Glutamatergic neuron (in vitro differentiated cells): ENCODE measurements at regions not wholly inside any gene's neighbourhood (a gene's known extent, or its start where the extent isn't known, plus 50 kb on each side); places are given as distances from the start of the nearest gene placed in this dataset.
"Not testable (repeated sequence)": the region's sequence is repeated elsewhere in the genome, so short reads cannot be mapped to it uniquely, and the experiment has no call there.

Source experiments
- DNase-seq: peaks from one replicate; pipeline ENCODE4 v3.0.0; 2022
- H3K27ac Mint-ChIP-seq: one replicate; pipeline ENCODE4 v1.8.0; 2020; ENCODE audit warnings: mild to moderate bottlenecking, mixed read lengths, inconsistent platforms; ENCODE audit not compliant: unreplicated experiment
- H3K27me3 Mint-ChIP-seq: one replicate; pipeline ENCODE4 v1.8.0; 2020; ENCODE audit warnings: mild to moderate bottlenecking, moderate library complexity, mixed read lengths, inconsistent platforms; ENCODE audit not compliant: unreplicated experiment
- H3K36me3 Mint-ChIP-seq: one replicate; pipeline ENCODE4 v1.8.0; 2020; ENCODE audit warnings: mild to moderate bottlenecking, mixed read lengths, inconsistent platforms; ENCODE audit not compliant: unreplicated experiment
- H3K4me1 Mint-ChIP-seq: one replicate; pipeline ENCODE4 v1.8.0; 2020; ENCODE audit warnings: mild to moderate bottlenecking, low read depth, mixed read lengths, inconsistent platforms; ENCODE audit not compliant: unreplicated experiment
- H3K4me3 Mint-ChIP-seq: one replicate; pipeline ENCODE4 v1.8.0; 2020; ENCODE audit warnings: mild to moderate bottlenecking, mixed read lengths, inconsistent platforms; ENCODE audit not compliant: unreplicated experiment
- H3K9me3 Mint-ChIP-seq: one replicate; pipeline ENCODE4 v1.8.0; 2020; ENCODE audit warnings: mild to moderate bottlenecking, moderate library complexity, mixed read lengths, inconsistent platforms; ENCODE audit not compliant: unreplicated experiment
- TF ChIP-seq, protein P1 (sequence below): fragments of 200-600 bp; sonication (generic); IDR thresholded peaks from one replicate; pipeline ENCODE4 v1.5.0; 2021; ENCODE audit not compliant: partially characterized antibody, unreplicated experiment

DNA sequence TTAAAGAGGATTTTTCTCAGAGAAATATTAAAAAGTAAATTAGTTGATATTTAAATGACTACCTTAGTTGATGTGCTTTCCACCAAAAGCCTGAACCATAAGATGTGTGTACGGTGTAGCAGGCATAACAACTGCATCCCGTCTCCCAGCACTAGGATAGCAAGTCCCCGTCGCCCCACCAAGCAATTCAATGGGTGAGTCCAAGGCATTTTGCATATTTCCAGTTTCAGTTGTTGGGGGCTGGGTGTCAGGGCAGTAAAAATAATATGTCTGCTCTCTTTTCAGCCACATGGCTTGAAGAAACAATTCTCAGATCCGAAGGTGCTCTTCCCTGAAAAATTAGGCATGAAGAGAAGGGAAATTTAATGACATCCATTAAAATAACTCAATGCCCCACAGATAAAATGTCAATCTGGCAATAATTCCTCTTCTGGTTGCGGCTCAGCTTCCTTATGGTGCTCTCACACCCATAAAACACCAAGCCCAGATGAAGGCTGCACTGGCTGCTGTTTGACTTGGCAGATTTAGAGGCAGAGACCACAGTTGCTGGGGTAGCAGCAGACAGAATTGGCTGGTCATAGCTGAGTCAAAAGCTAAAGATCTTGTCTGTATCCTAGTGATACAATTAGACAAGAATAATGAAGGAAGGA, 124.4 kb upstream of the ADCY2 start:
- H3K9me3 Mint-ChIP-seq = peaks cover 2% of the 10 kb centered on the region
- no peaks in the 10 kb centered on the region for H3K36me3 Mint-ChIP-seq
- TF ChIP-seq, protein P1, sequence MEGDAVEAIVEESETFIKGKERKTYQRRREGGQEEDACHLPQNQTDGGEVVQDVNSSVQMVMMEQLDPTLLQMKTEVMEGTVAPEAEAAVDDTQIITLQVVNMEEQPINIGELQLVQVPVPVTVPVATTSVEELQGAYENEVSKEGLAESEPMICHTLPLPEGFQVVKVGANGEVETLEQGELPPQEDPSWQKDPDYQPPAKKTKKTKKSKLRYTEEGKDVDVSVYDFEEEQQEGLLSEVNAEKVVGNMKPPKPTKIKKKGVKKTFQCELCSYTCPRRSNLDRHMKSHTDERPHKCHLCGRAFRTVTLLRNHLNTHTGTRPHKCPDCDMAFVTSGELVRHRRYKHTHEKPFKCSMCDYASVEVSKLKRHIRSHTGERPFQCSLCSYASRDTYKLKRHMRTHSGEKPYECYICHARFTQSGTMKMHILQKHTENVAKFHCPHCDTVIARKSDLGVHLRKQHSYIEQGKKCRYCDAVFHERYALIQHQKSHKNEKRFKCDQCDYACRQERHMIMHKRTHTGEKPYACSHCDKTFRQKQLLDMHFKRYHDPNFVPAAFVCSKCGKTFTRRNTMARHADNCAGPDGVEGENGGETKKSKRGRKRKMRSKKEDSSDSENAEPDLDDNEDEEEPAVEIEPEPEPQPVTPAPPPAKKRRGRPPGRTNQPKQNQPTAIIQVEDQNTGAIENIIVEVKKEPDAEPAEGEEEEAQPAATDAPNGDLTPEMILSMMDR = no peak
- peaks cover 10% of the 10 kb centered on the region for H3K4me1 Mint-ChIP-seq
- H3K27me3 Mint-ChIP-seq = peaks cover 1% of the 10 kb centered on the region
- H3K4me3 Mint-ChIP-seq = no peak overlapping the region
- DNase-seq = no peak
- no peak overlapping the region for H3K27ac Mint-ChIP-seq

DNA sequence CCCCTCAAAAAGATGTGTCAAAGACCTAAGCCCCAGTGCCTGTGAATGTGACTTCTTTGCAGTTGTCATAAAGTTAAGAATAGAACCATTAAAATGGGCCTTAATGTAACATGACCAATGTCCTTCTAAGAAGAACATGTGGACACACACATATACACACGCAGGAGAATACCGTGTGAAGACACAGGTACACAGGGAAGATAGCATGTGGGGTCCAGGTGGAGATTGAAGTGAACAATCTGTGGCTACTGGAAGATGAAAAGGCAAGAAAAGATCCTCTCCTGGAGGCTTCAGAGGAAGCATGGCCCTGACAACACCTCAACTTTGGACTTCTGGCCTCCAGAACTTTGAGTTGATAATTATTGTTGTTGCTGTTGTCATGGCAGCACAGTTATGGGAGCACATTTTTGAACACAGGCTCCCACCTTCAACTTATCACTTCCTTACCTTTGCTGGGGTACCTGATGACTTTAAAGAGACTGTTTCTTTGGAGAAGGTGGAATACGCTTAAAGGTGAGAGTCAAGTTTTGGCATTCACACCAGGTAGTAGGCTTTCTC, 123.5 kb upstream of the ADCY2 start:
- peaks cover 2% of the 10 kb centered on the region for H3K9me3 Mint-ChIP-seq
- DNase-seq = no peak
- peaks cover 1% of the 10 kb centered on the region for H3K27me3 Mint-ChIP-seq
- peaks cover 10% of the 10 kb centered on the region for H3K4me1 Mint-ChIP-seq
- no peak overlapping the region for H3K4me3 Mint-ChIP-seq
- H3K27ac Mint-ChIP-seq = no peak overlapping the region
- no peaks in the 10 kb centered on the region for H3K36me3 Mint-ChIP-seq
- TF ChIP-seq, protein P1 = no peak

DNA sequence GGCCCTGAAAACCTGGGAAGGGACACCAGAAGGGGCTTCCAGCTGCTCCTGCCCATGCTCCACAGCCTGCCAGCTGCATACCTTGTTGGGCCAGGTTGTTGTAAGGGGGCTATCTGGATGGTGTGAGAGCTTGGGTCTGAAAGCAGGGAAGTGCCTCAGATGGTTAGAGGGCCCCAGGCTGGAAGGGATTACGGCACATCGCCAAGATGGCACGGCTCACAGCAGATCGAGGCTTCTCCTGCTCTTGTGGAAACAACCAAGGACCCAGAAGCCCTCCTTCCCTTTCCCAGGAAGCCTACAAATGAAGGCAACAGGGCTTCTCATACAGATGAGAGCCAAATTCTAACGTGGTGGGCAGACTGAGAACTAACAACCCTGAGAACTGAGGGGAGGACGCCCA, 121.7 kb upstream of the ADCY2 start:
- Mint-ChIP-seq H3K4me3 (no peak overlapping the region), H3K9me3 (no peaks in the 10 kb centered on the region), H3K4me1 (peaks cover 10% of the 10 kb centered on the region), H3K27ac (no peak overlapping the region), H3K27me3 (no peaks in the 10 kb centered on the region), H3K36me3 (no peaks in the 10 kb centered on the region)
- DNase-seq = no peak
- TF ChIP-seq, protein P1 = no peak

DNA sequence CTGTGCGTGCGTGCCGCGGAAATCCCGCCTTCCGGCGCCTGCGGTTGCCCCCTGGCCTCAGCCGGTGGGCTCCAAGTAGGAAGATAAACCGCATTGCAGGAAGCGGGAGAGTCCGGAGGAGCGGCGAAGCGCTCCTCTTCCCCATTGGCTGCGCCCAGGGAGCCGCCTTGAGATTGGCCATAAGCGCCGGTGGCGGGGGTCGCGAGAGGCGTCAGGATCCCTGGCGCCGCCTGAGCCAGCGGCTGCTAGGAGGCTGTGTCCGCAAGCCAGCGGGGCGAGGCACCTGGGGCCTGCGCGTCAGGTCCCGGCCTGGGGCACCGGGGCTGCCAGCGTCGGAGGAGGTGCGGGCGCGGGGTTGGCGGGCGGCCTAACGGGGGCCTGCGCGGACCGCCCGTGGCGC, 106.3 kb upstream of the ADCY2 start:
- not testable (repeated sequence) for H3K27ac Mint-ChIP-seq, H3K36me3 Mint-ChIP-seq, H3K27me3 Mint-ChIP-seq, H3K4me3 Mint-ChIP-seq, H3K4me1 Mint-ChIP-seq, H3K9me3 Mint-ChIP-seq, DNase-seq

DNA sequence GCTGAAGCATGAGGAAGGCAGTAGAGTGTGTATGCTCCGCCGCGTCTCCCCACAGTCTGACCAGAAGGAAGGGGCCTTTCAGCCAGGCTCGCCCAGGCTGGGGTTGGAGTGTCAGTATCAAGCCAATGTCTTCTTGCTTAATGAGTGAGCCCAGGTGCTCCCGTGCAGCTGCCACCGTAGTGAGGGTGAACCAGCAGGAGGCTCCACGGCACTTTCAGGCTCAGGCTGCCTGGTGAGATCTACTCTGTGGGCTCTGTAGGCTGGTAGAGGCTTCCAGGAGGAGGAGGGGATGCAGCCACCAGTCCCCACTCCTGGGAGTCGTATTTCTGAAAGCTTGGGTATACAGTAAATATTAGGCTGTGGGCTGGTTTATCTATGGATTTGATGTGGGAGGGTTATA, 98.1 kb upstream of the ADCY2 start:
- H3K9me3 Mint-ChIP-seq = peaks cover 25% of the 10 kb centered on the region
- not testable (repeated sequence) for H3K36me3 Mint-ChIP-seq, H3K4me1 Mint-ChIP-seq, H3K27ac Mint-ChIP-seq, DNase-seq, H3K4me3 Mint-ChIP-seq
- peaks cover 18% of the 10 kb centered on the region for H3K27me3 Mint-ChIP-seq

DNA sequence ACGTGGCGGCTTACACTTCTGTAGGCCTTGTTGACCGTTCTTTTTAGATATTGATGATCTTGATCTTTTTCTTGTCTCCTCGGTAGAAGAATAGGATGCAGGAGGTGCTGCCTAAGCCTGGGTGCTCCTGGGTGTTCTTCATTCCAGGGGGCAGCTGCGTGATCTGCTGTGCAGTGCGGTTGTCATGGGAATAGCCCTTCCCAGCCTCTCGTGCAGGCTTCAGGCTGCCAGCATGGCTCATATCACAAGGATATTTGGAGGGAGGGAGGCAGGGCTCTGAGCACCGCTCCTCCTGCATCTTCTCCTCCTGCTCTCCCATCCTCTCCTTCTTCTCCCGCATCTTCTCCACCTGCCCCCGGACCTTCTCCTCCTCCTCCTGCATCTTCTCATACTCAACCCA, 96.2 kb upstream of the ADCY2 start:
- not testable (repeated sequence) for DNase-seq, H3K4me3 Mint-ChIP-seq, H3K4me1 Mint-ChIP-seq
- Mint-ChIP-seq H3K27ac (peak overlapping the region; percentile 84), H3K27me3 (peaks cover 18% of the 10 kb centered on the region), H3K9me3 (peaks cover 25% of the 10 kb centered on the region), H3K36me3 (peaks cover 11% of the 10 kb centered on the region)

DNA sequence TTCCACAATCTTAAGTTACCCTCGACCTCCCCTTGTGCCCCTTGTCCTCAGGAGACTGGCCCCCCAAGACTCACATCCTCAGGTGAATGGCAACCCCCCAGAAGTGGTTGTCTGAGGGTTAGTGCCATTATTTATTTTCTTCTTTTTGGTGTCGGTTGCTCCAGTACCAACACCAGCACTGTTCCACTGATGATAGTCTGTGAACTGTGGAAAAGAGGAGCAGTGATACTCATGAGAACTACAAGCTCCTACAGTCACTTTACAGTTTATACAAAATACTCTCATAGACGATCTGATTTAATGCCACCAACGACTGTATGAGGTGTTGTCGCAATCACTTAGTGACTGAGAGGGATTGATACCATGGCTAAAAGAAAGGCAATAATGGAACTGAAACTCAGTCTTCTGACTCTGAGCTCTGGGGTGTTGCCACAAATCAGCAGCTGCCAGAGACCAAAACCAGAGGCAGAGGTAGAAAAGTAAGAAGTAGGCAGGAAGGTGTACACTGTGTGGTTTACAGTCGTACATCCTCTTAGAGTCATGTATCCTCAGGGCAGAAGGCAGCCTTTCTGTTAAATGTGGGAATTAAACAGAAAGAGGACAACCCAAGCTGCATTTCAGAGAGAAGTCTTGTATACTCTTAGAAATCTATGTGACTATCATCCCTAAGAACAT, 90.8 kb upstream of the ADCY2 start:
- not testable (repeated sequence) for H3K27ac Mint-ChIP-seq, H3K36me3 Mint-ChIP-seq, H3K4me3 Mint-ChIP-seq, H3K4me1 Mint-ChIP-seq, DNase-seq
- H3K27me3 Mint-ChIP-seq = peaks cover 13% of the 10 kb centered on the region
- H3K9me3 Mint-ChIP-seq = peaks cover 19% of the 10 kb centered on the region

DNA sequence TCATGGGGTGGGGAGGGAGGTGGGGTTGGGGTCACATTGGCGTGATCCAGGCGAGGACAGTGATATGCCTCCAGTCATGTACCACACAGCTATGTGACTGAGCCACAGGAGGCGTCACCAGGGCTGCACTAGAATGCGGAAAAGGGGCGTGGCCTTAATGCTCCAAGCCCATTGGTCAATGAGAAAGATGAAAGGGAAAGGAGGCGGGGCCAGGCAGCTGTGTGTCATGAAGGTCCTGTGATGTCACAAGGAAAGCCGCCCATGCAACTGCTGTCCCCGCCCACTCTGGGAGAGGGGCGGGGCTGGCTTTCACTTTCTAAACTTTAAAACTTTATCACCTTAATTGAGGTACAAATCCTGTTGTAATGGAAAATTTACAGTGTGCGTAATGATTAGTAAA, 89.4 kb upstream of the ADCY2 start:
- not testable (repeated sequence) for H3K4me1 Mint-ChIP-seq, H3K27me3 Mint-ChIP-seq, H3K27ac Mint-ChIP-seq, H3K36me3 Mint-ChIP-seq, DNase-seq, H3K4me3 Mint-ChIP-seq
- peaks cover 10% of the 10 kb centered on the region for H3K9me3 Mint-ChIP-seq

DNA sequence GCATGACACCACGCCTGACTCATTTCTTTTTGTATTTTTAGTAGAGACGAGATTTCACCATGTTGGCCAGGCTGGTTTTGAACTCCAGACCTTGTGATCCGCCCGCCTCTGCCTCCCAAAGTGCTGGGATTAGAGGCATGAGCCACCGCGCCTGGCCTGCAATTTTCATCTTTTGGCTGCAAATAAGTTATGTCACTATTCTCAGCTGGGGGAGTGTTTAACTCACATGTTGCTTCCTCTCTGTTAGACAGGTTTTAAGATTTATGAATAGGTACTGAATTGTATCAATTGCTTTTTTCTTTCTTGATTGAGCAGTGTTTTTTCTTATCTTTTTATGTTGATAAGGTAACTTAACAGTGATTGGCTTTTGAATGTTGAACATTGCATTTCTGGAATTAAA, 88.2 kb upstream of the ADCY2 start:
- not testable (repeated sequence) for DNase-seq, H3K27ac Mint-ChIP-seq, H3K36me3 Mint-ChIP-seq, H3K4me1 Mint-ChIP-seq, H3K4me3 Mint-ChIP-seq, H3K27me3 Mint-ChIP-seq, H3K9me3 Mint-ChIP-seq
